Activated CD4-positive, alpha-beta T cell treated with anti-CD3 and anti-CD28 coated beads, Interleukin-2, Interleukin-4, amounts not matched to agents 100 ng/mL and 50 ng/mL, durations not matched to agents 16 hours and 8 hours (primary cell): ENCODE measurements at regions not wholly inside any gene's neighbourhood (a gene's known extent, or its start where the extent isn't known, plus 50 kb on each side); places are given as distances from the start of the nearest gene placed in this dataset.
A peak's percentile ranks its signal among the peaks of the same experiment; 100 is the strongest.
"Not testable (repeated sequence)": the region's sequence is repeated elsewhere in the genome, so short reads cannot be mapped to it uniquely, and the experiment has no call there.

ENCODE experiments used
- DNase-seq: peaks from one replicate; pipeline ENCODE4 v3.0.0-alpha.2; 2020; ENCODE audit warnings: low spot score

DNA sequence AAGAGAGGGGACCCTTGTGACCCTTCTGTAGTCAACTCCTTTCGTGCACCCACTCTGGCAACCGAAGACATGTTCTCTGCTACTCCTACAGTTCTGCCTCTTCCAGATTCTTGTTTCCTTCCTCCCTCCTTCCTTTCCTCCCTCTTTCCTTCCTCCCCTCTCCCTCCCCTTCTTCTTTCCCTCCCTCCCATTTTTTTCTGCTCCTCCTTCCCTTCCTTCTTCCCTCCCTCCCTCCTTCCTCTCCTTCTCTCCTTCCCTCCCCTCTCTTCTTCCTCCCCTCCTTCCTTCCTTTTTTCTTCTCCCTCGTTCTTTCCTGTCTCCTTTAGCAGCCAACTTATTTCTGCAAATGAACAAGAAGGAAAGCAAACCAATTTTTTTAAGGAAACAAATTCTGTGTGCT, 111.5 kb downstream of the NPTX2 start:
- DNase-seq, result no peak

DNA sequence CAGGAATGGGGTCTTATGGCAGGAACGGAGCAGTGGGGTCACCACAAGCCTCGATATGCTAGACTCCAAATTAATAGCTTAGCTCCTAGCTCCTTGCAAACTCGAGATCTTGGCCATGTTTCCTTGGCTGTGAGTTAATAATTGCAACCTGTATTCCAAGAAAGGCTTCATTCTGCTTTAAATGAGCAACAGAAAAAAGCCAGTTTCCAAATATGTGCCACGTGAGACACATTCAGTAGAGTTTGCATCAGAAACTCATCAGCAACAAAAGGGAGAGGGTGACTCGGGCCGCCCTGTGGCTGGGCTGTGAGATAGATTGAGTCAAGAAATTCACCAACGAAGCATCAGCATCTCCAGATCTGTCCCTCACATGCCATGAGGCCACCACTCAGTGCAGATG, 112.0 kb downstream of the NPTX2 start:
- DNase-seq, result no peak

DNA sequence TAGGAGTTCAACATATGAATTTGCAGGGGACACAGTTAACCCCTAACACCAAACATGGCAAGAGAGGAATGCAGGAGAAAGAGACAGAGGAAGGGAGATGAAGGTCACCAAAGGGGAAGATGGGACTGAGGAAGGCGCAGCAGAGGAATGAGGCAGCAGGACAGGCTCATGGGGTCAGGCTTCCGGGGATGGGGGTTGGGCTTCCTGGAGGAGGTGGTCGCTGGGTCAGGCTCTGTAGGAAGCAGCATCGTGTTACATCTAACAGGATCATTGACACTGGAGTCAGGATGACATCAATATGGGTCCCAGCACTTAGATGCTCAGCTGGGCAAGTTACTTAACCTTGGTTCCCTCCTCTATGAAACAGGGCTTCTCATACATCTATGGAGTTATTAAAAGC, 113.2 kb downstream of the NPTX2 start:
- DNase-seq, result no peak

DNA sequence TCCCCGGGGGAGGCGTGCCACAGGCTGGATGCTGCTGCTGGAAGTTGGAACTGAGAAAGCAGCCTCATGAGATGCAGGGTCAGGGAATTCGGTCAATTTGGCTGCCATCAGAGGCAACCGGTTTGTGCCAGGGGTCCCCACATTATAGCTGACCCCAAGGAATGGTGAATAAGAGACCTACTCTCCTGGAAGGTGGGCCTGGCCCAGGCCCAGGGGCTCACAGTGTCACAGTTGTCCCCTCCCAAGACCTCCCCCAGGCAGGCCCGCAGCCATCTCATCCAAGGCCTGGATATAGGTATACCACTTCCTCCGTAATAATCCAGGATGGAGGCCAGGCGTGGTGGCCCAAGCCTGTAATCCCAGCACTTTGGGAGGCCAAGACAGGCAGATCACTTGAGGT, 114.6 kb downstream of the NPTX2 start:
- DNase-seq, result no peak

DNA sequence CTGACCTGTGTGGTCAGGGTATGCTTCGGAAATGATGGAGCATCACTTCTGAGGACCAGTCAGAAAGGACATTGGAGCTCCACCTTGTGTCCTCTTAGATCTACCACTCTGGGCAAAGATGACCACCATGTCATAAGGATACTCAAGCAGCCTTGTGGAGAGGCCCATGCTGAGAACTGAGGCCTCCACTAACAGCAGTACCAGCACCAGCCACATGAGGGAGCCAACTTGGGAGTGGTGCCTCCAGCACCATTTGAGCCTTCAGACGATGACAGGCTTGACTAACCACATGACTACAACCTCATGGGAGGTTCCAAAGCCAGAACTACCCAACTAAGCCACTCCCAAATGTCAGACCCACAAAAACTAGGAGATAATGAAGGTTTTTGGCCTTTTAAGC, 116.0 kb downstream of the NPTX2 start:
- DNase-seq, result peak; percentile 66

DNA sequence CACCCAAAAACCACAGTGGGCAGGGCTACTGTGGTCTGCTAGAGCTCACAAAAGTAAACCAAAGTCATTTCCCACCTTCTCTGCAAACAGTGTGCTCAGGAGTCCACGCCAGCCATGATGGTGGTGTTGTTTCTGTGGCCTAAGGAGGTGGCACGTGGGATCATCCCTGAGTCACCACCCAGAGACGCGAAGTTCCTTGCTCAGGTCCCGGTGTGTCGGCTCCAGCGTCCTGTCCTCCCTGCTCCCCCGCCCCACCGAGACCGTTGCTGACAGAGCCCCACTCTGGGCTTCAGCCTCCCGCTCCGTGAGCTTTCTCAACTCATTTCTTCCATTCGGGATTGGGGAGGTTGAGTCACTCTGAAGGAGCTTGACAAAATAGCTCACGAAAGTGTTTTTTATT, 118.7 kb downstream of the NPTX2 start:
- DNase-seq, result no peak

DNA sequence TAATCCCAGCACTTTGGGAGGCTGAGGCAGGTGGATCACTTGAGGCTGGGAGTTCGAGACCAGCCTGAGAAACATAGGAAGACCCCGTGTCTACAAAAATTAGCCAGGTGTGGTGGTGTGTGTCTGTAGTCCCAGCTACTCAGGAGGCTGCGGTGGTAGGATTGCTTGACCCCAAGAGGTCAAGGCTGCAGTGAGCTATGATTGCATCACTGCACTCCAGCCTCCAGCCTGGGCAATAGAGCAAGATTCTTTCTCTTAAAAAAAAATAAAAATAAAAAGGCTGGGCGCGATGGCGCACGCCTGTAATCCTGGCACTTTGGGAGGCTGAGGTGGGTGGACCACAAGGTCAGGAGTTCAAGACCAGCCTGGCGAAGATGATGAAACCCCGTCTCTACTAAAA, 119.4 kb downstream of the NPTX2 start:
- not testable (repeated sequence) for DNase-seq

DNA sequence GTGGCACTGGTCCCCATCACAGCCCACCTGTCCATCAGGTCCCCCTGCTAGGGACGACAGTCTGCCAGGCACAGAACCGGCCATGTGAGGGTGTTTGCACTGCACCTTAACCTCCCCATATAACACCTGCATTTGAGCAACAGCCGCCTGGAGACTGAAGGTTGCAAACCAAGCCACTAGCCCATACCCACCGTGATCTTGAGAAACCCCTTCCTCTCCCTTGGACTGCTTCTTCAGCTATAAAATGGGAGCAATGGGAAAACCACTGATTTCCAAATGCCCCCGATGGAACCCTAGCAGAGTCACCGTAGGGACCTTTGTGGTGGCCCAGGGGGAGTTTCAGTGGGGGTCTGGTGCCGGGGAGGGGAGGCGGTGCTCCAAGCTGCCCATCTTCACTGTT, 120.1 kb downstream of the NPTX2 start:
- DNase-seq, result no peak

DNA sequence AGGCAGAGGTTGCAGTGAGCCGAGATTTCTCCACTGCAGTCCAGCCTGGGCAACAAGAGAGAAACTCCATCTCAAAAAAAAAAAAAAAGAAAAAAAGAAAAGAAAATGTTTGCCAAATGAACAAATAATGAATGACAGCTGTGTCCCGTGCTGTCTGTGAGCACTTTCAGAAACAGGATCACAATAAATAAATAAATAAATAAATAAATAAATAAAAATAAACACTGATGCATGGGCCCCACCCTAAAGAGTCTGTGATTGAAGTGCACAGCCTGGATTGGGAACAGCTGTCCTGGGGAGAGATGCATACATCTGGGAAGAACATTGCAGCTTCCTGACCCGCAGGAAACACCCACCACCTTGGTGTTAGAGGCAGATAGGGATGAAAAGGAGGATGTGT, 123.6 kb downstream of the NPTX2 start:
- no peak for DNase-seq

DNA sequence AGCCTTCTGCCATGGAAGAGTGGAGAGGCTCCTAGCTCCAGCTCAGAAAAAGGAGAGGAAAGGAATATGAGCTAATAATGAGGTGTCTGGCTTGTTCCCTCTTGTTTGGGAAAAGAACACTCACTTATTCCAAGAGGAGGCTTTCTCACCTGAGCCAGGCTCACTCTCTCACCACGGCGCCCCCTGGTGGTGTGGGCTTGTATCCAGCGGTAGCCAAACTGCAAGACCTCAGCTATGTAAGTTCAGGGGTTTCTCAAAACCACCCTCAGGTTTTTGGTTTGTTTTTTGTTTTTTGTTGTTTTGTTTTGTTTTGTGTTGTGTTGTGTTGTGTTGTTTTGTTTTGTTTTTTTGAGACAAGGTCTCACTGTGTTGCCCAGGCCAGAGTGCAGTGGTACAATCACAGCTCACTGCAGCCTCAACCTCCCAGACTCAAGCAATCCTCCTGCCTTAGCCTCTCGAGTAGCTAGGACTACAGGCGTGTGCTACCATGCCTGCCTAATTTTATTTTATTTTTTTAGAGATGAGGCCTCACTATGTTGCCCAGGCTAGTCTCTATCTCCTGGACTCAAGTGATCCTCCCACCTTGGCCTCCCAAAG, 124.0 kb downstream of the TMEM130 start:
- DNase-seq, result peak; percentile 66

DNA sequence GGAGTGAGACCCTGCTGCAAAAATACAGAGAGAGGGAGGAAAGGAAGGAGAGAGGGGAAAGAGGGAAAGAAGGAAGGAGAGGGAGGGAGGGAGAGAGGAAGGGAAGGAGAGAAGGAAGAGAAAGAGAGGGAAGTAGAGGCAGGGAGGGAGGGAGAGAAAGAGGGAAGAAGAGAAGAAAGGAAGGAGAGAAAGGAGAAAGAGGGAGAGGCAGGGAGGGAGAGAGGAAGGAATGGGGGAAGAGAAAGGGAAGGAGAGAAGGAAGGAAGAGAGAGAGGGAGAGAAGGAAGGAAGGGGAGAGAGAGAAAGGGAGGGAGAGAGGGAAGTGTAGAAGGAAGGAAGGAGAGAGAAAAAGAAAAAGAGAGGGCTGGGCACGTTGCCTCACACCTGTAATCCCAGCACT, 121.7 kb downstream of the TMEM130 start:
- no peak for DNase-seq

DNA sequence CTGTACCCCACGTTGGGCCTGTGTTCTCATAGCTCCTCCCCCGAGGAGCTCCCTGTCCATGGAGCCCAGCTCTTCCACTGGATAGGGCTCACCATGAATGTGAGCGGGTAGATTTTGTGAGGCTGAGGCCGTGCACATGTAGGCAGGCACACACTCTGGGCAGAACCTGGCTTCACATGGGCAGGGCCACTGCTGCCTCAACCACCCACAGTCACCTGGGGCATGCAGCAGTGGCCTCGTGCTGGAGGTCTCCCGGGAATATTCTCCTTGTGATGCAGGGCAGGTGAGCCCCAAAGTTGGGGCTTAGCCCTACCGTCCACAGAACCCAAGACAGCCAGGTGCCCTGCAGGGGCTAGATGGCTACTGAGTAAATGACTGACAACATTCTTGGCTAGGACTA, 116.6 kb downstream of the TMEM130 start:
- DNase-seq, result no peak

DNA sequence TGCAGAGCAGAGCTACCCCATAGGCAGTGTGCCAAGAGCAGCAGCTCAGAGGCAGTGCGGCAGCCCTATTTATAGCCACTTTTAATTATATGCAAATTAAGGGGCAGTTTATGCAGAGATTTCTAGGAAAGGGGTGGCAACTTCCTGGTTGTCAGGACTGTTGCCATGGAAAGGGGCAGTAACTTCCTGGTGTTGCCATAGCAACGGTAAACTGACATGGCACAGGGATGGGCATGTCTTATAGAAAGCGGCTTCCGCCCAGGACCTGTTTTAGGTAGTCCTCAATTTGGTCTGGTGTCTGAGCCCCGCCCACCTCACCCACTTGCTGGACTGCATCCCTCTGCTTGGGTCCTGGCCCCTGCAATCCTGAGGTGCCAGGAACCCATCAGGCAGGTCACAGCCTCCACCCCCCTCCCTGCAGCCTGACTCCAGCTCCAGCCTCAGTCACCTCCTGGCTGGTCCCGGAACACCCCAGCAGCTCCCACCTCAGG, 115.8 kb downstream of the TMEM130 start:
- no peak for DNase-seq

DNA sequence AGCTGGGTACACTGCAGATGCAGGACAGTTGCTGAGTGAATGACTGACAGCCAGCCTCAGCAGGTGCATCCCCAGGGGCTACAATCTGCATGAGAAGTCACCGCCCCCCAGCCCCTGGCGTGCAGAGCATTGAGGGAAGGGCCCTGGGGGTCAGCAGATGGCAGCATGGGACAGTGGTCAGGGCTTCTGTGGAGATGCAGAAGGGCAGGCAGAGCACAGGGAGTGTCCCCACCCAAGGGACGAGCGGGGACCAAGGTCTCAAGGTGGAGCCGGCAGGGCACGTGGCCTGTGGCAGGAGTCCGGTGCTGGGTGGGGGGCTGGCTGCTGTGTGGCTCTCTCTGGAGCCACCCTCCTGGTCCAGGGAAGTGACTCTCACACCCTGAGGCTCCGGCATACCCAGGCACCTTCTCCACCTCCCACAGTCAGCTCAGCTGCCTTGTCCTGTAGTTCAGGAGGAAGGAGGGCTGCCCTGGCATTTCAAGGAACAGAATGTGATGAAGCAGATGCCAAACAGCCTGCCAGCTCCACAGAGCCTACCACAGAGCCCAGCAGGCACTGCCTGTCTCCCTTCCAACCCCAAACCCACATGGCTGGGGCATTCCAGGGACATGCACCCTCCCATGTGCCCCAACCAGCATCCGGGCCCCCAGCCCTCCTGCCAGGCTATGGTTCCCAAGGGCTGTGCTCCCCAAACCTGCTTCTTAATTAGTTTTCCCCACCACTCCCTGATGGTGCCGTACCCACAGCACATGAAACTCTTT, 114.5 kb downstream of the TMEM130 start:
- no peak for DNase-seq

DNA sequence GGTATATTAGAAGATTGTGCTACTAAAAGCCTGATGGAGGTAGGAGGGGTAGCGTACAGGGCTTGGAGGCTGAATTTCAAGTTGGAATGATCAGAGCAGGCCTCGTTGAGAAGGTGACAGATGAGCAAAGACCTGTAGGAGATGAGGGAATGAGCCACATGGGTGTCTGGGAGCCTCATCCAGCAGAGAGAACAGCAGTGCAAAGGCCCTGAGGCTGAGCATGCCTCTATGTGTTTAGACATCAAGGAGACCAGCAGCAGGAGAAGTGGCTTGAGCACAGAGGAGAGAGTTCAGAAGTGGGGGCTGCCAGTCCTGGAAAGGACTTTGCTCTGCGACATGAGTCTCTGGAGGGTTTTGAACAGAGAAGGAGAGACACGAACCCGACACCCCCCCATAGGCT, 111.7 kb downstream of the TMEM130 start:
- no peak for DNase-seq

DNA sequence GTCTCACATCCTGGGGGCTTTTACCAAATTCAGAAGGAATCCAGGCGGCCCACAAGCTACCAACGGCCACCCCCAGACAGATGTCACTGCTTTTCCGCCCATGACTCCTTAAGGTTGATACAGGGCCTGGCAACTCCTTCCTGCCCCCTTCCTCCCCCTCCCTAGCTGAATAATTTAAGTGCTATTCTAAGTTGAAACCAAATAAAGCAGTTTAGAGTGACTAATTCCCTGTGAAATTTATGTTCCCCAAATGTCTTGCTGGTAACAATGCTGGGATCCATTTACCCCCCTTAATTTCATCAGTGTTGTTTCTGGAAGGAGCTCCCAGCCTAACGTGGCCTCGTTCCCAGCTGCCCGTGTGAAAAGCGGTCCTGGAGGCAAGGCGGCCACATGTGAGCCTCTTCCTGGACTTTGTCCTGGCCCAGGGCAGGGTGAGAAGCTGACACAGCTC, 109.6 kb downstream of the TMEM130 start:
- DNase-seq, result no peak

DNA sequence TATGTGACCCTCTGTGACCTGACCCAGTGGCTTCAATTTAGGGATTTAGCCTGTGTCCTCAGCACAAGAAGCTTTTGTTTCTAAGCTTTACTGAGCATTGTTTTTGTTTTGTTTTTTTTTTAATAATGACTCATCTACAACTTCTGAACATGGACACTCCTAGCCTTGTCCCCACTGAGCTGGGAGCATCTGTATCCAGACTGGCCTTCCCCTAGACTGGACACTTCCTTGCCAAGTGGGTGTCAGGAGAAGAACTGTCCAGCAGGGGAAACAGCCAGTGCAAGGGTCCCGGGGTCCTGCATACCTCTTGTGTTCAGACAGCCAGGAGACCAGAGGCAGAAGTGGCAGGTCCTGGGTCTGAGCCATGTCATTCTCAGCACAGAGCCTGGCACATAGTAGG, 108.6 kb downstream of the TMEM130 start:
- DNase-seq, result no peak

DNA sequence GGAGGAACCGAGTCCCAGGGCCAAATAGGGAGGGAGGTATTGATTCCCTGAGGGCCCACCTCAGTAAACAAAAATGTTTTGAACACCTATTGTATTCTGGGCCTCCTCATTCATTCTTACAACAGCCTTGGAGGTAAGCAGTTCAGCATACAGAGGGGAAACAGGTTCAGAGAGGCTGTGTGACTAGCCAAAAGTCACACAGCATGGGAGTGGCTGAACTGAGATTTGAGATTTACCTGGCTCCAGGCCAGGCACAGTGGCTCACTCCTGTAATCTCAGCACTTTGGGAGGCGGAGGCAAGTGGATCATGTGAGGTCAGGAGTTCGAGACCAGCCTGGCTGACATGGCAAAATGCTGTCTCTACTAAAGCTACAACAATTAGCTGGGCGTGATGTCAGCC, 107.2 kb downstream of the TMEM130 start:
- DNase-seq, result no peak

DNA sequence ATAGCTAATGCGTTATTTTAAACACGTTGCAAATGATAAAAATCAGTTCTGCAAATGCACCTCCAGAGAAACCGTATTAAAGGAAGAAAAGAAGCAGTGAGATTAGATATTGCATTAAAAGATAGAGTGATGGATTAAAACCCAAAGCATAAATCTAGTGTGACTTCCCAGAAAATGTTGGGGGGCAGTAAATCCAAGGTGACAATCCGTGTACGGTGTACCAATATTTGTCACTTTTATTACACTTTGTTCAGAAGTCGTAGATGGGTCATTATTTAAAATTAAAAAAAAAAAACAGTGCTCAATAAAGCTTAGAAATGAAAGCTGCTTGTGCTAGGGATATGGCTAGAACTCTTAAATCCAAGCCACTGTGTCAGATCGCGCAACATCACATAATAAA, 106.4 kb downstream of the TMEM130 start:
- DNase-seq, result no peak

DNA sequence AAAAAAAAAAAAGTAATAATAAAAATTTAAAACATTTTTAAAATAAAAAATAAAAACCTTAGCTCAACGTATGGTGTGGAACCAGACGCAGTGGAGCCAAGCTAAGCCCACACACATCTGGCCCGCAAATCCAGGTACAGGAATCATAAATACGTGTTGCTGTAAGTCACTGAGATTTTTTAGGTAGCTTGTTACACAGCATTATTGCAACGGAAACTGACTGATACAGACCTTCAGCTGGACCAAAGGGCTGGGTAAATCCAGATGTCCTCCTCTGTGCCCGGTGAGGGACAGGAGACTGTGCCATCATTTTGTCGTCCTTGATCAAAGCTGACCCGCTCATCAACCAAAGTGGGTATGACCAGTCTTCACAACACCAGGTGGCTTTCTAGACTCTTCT, 104.9 kb downstream of the TMEM130 start:
- DNase-seq, result no peak

DNA sequence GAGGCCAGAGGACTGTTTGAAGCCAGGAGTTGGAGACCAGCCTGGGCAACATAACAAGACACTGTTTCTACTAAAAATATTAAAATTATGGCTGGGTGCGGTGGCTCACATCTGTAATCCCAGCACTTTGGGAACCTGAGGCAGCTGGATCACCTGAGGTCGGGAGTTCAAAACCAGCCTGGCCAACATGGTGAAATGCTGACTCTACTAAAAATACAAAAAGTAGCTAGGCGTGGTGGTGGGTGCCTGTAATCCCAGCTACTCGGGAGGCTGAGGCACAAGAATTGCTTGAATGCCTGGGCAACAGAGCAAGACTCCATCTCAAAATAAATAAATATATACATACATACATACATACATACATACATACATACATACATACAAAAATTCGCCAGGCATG, 99.7 kb downstream of the TMEM130 start:
- not testable (repeated sequence) for DNase-seq

DNA sequence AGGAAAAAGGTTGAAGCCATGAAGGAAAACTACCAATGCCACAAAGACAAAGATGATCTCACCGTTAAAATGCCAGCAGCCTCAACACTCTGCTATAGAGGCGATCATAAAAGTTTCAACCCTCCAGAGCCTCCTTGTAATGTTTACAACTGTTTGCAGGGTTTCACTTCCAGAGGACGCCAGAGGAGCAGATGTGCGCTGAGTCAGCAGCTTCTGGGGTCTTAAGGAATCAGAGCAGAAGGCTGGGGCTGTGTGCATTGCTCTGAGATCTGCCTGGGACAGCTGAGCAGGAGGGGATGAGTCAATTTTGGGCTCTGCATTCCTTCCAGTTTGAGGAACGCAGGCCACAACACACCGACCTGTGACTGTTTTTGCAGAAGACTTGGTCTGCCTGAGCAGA, 98.3 kb downstream of the TMEM130 start:
- no peak for DNase-seq

DNA sequence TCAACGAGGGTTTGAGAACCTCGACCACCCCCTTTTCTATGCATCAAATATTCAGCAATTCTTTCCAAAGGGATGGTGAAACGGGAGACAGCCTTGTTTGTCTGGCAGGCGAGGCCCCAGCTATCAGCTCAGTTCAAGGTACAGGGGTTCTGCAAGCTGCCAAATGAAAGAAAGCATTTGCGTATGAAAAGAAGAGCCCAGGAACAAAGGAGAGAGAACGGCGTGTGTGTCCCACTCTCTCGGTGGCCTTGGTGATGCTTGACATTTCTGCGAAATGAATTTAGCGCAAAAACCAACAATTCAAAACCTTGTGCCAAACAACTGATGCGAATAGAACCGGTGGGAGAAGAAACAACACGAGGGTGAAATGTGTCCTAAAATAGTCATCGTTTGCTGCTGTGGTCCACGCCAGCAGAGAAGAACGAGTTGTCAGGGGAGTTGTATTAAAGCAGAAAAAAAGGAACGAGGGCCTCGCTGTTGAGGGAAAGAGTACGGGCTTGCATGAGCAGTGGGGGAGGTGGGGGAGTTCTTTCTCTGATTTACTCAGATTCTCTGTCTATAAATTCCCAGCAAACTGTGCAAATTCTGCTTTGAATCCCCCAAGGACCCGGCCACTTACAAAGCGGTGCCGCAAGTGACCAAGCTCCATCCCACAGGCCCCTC, 97.7 kb downstream of the TMEM130 start:
- DNase-seq, result no peak
